Astrocyte (in vitro differentiated cells and primary cell): ENCODE measurements at regions not wholly inside any gene's neighbourhood (a gene's known extent, or its start where the extent isn't known, plus 50 kb on each side); places are given as distances from the start of the nearest gene placed in this dataset.

Experiments used
- CTCF ChIP-seq: IDR thresholded peaks from 2 replicates; pipeline ENCODE4 v1.5.1; 2011; ENCODE audit warnings: low read depth, mild to moderate bottlenecking, inconsistent platforms, low read length, moderate library complexity; ENCODE audit not compliant: insufficient read depth
- EZH2 ChIP-seq: IDR thresholded peaks from 2 replicates; pipeline ENCODE4 v1.6.1; 2012; ENCODE audit warnings: mild to moderate bottlenecking, low read length, inconsistent platforms; ENCODE audit not compliant: insufficient read depth

DNA sequence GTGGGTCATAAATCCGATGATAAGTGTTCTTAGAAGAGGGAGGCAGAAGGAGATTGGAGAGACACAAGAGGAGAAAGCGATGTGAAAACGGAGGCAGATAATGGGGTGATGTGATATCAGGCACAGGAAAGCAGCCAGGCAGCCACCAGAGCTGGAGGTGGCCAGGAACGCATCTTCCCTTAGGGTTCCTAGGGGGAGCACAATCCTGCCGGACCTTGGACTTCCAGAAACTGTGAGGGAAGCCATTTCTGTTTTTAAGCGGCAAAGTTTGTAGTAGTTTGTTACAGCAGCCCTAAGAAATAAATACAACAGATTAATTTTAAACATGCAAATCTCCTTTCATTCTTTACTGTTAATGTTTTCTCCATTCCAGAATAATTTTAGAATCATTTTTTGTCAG, 259.9 kb upstream of the TMC3 start:
- TF ChIP-seq CTCF = no peak
- TF ChIP-seq EZH2 = no peak
